DND-41 (cell line): ENCODE measurements at regions not wholly inside any gene's neighbourhood (a gene's known extent, or its start where the extent isn't known, plus 50 kb on each side); places are given as distances from the start of the nearest gene placed in this dataset.

Experiments used
- EZH2 ChIP-seq: IDR thresholded peaks from 3 replicates; pipeline ENCODE4 v1.6.1; 2012; ENCODE audit warnings: borderline replicate concordance, low read depth, mild to moderate bottlenecking, moderate library complexity, low read length, inconsistent platforms; ENCODE audit not compliant: severe bottlenecking
- TF ChIP-seq, protein P1 (sequence below): IDR thresholded peaks from 2 replicates; pipeline ENCODE4 v1.5.1; 2012; ENCODE audit warnings: borderline replicate concordance, low read length, moderate library complexity, mild to moderate bottlenecking; ENCODE audit not compliant: poor library complexity, severe bottlenecking; ENCODE audit errors: extremely low read depth

DNA sequence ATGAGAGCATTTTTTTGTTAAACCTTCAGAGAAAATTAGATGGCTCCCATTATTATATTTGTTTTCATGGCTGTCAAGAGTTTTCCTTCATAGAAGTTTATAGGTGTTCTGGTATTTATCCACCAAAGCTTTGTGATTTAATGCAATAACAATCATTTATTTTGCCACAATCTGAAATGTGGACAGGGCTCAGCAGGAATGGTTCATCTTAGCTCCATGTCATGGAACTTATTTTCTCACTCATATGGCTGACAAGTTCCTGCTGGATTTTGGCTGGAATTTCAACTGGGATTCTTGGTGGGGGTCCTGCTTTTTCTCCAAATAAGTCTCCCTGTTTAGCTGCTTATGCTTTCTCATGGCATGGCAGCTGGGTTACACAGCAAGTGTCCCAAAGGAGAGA is 876.7 kb downstream of the QKI start:
- TF ChIP-seq, protein P1, sequence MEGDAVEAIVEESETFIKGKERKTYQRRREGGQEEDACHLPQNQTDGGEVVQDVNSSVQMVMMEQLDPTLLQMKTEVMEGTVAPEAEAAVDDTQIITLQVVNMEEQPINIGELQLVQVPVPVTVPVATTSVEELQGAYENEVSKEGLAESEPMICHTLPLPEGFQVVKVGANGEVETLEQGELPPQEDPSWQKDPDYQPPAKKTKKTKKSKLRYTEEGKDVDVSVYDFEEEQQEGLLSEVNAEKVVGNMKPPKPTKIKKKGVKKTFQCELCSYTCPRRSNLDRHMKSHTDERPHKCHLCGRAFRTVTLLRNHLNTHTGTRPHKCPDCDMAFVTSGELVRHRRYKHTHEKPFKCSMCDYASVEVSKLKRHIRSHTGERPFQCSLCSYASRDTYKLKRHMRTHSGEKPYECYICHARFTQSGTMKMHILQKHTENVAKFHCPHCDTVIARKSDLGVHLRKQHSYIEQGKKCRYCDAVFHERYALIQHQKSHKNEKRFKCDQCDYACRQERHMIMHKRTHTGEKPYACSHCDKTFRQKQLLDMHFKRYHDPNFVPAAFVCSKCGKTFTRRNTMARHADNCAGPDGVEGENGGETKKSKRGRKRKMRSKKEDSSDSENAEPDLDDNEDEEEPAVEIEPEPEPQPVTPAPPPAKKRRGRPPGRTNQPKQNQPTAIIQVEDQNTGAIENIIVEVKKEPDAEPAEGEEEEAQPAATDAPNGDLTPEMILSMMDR = no peak
- TF ChIP-seq EZH2 = no peak
